ENCODE measurements at regions not wholly inside any gene's neighbourhood (a gene's known extent, or its start where the extent isn't known, plus 50 kb on each side); places are given as distances from the start of the nearest gene placed in this dataset.

GRCh38 chr14:95635051-95635450, 51.2 kb upstream of the TCL1B start:
- in situ Hi-C loops (cut with MboI; ENCODE audit: low pct_unique_long_range_greater_than_20kb, low sequenced_read_pairs, unreplicated experiment): no loop called here
- no peak for DNase-seq (ENCODE audit: low spot score)
- TF ChIP-seq CTCF (IDR thresholded peaks at IDR 0.05; ENCODE audit: extremely low read depth, insufficient read depth, missing control alignments): no peak

All from GM13977 (cell line).